GM12874 (cell line): ENCODE measurements at regions not wholly inside any gene's neighbourhood (a gene's known extent, or its start where the extent isn't known, plus 50 kb on each side); places are given as distances from the start of the nearest gene placed in this dataset.

Source experiments
- TF ChIP-seq, protein P1 (sequence below): IDR thresholded peaks from 2 replicates; pipeline ENCODE4 v1.5.1; 2011; ENCODE audit warnings: low read depth, mild to moderate bottlenecking, control low read depth, low read length, moderate library complexity; ENCODE audit not compliant: insufficient read depth

DNA sequence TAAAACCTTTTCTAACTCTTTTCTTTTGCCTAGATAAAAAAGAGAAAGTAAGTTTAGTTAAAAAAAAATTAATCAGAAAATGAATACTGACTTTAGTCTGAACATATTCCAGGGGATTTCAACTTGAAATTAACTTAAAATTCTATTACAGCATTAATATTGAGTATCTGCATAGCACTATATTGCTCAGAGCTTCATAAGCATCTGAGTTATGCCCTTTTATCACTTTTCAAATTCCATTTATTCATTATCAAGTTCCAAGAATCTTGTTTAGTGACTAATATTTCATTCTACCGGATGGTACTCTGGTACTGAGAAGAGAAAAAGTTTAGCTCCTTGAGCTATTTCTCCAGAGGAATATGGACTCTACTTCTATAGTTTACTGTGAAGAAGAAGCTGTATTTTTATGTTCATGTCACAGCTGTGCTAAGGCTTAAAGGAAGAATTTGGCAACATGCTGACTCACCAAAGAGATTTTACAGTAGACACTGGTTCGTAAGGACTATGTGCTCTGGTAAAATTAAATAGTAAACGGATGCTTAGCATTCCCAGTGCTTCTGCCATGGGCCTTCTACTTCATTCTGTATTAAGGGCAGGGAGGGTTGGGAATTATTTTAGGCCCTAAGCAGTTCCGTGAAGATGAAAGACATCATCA is 285.2 kb upstream of the SEMA6A start:
- TF ChIP-seq, protein P1, sequence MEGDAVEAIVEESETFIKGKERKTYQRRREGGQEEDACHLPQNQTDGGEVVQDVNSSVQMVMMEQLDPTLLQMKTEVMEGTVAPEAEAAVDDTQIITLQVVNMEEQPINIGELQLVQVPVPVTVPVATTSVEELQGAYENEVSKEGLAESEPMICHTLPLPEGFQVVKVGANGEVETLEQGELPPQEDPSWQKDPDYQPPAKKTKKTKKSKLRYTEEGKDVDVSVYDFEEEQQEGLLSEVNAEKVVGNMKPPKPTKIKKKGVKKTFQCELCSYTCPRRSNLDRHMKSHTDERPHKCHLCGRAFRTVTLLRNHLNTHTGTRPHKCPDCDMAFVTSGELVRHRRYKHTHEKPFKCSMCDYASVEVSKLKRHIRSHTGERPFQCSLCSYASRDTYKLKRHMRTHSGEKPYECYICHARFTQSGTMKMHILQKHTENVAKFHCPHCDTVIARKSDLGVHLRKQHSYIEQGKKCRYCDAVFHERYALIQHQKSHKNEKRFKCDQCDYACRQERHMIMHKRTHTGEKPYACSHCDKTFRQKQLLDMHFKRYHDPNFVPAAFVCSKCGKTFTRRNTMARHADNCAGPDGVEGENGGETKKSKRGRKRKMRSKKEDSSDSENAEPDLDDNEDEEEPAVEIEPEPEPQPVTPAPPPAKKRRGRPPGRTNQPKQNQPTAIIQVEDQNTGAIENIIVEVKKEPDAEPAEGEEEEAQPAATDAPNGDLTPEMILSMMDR = no peak

DNA sequence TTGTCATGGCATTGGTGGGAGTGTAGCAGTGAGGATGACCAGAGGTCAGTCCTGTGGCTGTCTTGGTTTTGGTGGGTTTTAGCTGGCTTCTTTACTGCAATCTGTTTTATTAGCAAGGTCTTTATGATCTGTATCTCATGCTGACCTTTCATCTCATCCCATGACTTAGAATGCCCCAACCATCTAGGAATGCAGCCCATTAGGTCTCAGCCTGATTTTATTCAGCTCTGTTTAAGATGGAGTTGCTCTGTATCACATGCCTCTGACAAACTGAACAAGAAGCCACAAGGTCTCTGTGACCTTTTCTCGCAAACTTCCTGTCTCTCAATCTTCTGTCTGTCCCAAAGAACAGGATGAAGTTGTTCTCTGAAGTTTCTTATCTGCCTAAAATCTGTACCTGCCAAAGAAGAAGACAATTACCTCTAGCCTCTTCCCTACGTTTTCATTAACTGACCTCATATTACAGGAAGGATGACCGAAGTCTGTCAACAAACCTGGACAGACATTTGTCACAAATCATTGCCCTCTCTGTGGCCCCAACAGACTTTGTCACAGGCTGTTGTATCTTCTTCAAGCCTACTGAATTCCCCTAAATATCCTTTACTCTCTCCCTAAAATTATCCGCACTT is 284.2 kb upstream of the SEMA6A start:
- TF ChIP-seq, protein P1 = no peak

DNA sequence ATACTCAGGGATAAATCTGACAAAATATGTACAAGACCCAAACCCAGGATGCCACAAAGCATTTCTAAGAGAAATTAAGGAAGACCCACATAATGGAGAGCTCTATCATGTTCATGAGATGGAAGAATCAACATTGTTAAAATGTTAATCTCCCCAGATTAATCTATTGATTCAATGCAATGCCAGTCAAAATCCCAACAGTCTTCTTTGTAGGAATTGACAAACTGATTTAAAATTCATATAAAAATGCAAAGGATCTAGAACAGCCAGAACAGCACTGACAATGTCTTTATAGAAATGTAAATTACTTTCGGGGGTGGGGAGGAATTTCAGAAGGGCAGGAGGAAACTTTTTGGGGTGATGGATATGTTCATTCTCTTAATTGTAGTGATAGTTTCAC is 281.6 kb upstream of the SEMA6A start:
- TF ChIP-seq, protein P1 = no peak

DNA sequence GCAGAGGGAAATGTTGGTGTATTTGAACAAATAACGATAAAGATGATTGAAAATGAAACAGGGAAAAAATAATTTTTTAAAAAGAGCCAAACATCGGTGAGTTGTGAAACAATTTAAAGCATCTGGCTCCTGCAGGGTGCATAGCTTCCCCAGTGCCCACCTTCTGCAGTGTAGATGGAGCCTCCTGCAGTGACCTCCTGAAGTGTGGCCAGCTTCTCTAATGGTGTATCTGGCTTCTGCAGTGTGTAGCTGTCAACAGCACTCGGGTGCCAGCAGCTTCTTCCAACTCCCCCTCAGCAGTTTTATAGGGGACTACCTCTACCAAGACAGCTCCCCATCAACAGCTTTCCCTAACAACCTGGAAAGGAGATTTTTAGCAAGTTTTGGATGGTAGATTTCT is 279.4 kb upstream of the SEMA6A start:
- TF ChIP-seq, protein P1 = no peak

DNA sequence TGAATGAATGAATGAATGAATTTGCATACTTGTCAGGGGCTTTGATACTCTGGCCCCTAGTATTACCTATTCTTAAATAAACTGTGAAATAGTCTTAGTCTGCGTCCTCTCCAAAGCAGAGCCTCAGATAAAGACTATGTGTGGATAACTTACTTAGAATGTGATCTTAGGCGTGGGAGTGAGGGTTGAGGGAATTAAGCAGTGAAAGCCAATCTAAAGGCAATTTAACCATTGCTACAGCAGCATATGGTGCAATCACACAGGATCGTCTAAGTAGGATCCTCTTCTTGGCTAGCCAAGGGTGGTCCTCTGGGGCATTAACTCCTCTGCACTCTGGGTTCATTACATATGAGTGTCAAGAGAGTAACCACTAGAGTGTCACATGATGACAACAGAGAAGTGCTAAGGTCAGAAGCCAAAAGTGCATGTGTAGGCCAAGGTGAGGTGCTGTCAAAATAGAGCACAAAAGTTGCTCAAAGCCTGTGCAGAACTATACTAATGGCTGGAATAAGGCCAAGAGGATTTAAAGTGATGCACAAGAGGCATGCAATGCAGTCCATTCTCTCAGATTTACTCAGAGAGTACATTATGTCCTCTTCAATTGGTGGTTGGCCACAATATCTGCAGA is 274.4 kb upstream of the SEMA6A start:
- TF ChIP-seq, protein P1 = no peak

DNA sequence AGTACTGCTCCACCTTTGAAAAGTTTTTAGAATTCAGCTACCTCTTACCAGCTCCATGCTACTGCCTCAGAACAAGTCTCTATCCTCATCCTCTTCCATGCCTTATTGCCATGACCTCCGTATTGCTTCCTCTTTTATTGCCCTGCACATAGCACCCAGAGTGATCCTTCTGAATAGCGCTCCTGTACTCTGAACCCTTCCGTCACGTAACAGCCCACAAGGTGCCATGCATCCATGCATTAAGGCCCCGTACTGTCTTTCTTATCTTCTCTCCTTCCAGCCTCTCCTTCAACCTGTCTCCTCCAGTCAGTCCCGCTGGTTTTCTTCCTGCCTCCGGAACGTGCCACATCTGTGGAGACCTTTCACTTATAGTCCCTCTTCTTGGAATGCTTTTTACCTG is 273.3 kb upstream of the SEMA6A start:
- TF ChIP-seq, protein P1 = no peak

DNA sequence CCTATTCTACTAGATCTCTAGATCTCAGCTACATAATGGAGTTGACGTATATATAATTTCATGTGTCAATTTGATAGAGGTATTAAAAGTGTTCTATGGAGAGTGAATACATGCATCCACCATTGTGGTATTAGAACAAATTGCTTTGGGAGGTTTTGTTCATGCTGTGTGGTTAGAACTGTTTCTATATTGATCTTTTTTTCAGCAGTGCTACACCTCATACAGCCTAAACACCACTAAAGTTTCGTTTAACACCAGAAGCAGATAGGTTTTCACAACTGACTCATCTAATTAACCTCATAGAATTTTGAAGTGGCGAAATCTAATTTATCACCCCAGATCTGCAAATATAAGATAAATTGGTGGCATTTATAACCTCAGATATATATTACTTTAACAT is 269.4 kb upstream of the SEMA6A start:
- TF ChIP-seq, protein P1 = no peak
